ENCODE measurements at regions not wholly inside any gene's neighbourhood (a gene's known extent, or its start where the extent isn't known, plus 50 kb on each side); places are given as distances from the start of the nearest gene placed in this dataset.

GRCh38 chr1:56403321-56403720, 176.0 kb downstream of the PLPP3 start:
- H3K27ac Mint-ChIP-seq = no peak overlapping the region
- ChIA-PET POLR2A (no interaction called here), CTCF (no interaction called here)
- TF ChIP-seq TP53 (CRISPR knock-in tag; IDR thresholded peaks at IDR 0.05) = no peak
- TF ChIP-seq TEAD4 (CRISPR knock-in tag; IDR thresholded peaks at IDR 0.05) = no peak
- TF ChIP-seq JUN (CRISPR knock-in tag; IDR thresholded peaks at IDR 0.05) = no peak
- TF ChIP-seq RELA (CRISPR knock-in tag; IDR thresholded peaks at IDR 0.05; ENCODE audit: borderline replicate concordance) = no peak
- no peak for TF ChIP-seq ELF4 (CRISPR knock-in tag; IDR thresholded peaks at IDR 0.05; ENCODE audit: low read depth)
- no peak for TF ChIP-seq ZBTB21 (CRISPR knock-in tag; IDR thresholded peaks at IDR 0.05; ENCODE audit: borderline replicate concordance)
- TF ChIP-seq FOXP1 (CRISPR knock-in tag; IDR thresholded peaks at IDR 0.05; ENCODE audit: borderline replicate concordance) = no peak
- TF ChIP-seq NR2C2 (CRISPR knock-in tag; IDR thresholded peaks at IDR 0.05) = no peak
- no peak for TF ChIP-seq STAT6 (CRISPR knock-in tag; conservative IDR thresholded peaks at IDR 0.05; ENCODE audit: low read depth)
- TF ChIP-seq ZNF423 (CRISPR knock-in tag; IDR thresholded peaks at IDR 0.05) = no peak
- H3K4me1 Mint-ChIP-seq = peaks cover 6% of the 10 kb centered on the region; the same call in 1 of the 2 replicates
- H3K4me3 Mint-ChIP-seq = no peak overlapping the region
- ATAC-seq (no peak), DNase-seq (ENCODE audit: low spot score) (no peak)
- H3K27me3 Mint-ChIP-seq (ENCODE audit: low read depth) = no peaks in the 10 kb centered on the region; the same call in 1 of the 2 replicates
- H3K36me3 Mint-ChIP-seq = no peaks in the 10 kb centered on the region
- H3K9me3 Mint-ChIP-seq = 0 out of 2 replicates have a peak, but pooled peaks cover 4% of the 10 kb centered on the region

- Mint-ChIP-seq H3K4me1 (peaks cover 2% of the 10 kb centered on the region; the same call in 1 of the 2 replicates), H3K27me3 (ENCODE audit: low read depth) (no peaks in the 10 kb centered on the region; the same call in 1 of the 2 replicates), H3K36me3 (no peaks in the 10 kb centered on the region), H3K27ac (no peak overlapping the region), H3K9me3 (0 out of 2 replicates have a peak, but pooled peaks cover 4% of the 10 kb centered on the region), H3K4me3 (no peak overlapping the region)
- CTCF ChIA-PET = no interaction called here
- DNase-seq (ENCODE audit: low spot score) (no peak), ATAC-seq (no peak)
- TF ChIP-seq IRF1 (CRISPR knock-in tag; IDR thresholded peaks at IDR 0.05) (no peak), TEAD1 (CRISPR knock-in tag; IDR thresholded peaks at IDR 0.05) (no peak), FOXP1 (CRISPR knock-in tag; IDR thresholded peaks at IDR 0.05; ENCODE audit: borderline replicate concordance) (no peak), ATF6 (CRISPR knock-in tag; IDR thresholded peaks at IDR 0.05) (no peak), KAT7 (CRISPR knock-in tag; IDR thresholded peaks at IDR 0.05; ENCODE audit: borderline replicate concordance) (no peak), E2F4 (CRISPR knock-in tag; IDR thresholded peaks at IDR 0.05; ENCODE audit: borderline replicate concordance, low read depth) (no peak), ETV6 (CRISPR knock-in tag; IDR thresholded peaks at IDR 0.05) (no peak), NFE2L1 (CRISPR knock-in tag; IDR thresholded peaks at IDR 0.05) (no peak), NR3C1 (CRISPR knock-in tag; conservative IDR thresholded peaks at IDR 0.05; ENCODE audit: low read depth) (no peak), ZNF121 (CRISPR knock-in tag; IDR thresholded peaks at IDR 0.05) (no peak), GRHL2 (CRISPR knock-in tag; IDR thresholded peaks at IDR 0.05; ENCODE audit: insufficient replicate concordance, severe bottlenecking) (no peak)
- POLR2A ChIA-PET = no interaction called here
Measured at GRCh38 chr1:56401191-56401590, 178.2 kb downstream of the PLPP3 start.
